ENCODE measurements at regions not wholly inside any gene's neighbourhood (a gene's known extent, or its start where the extent isn't known, plus 50 kb on each side); places are given as distances from the start of the nearest gene placed in this dataset.

DNA sequence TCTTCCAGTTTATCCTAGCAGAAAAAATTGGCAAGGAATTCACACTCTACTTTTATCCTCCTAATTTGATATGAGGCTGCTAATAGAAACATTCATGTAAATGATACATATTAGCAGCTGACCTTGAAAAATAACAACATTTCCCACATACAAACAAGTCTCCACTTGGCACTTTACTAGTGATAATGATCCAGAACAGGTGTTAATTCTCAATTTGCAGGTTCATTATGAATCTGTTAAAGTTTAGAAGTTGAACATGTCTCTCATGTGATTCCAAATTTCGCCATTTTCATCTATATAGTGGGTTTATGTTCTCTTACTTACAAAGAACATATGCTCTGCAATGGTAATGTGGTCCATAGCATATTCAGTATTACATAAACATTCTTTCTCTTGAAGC lies 1396.8 kb upstream of the LRRTM3 start:
- no peak for DNase-seq
- Histone ChIP-seq H3K4me3 (no peak overlapping the region), H3K36me3 (no peaks in the 10 kb centered on the region), H3K27me3 (no peaks in the 10 kb centered on the region), H3K27ac (no peak overlapping the region), H3K9me3 (no peaks in the 10 kb centered on the region), H3K4me1 (no peaks in the 10 kb centered on the region)
- no peak for TF ChIP-seq EP300 (IDR thresholded peaks at IDR 0.05)
- TF ChIP-seq, protein P1, sequence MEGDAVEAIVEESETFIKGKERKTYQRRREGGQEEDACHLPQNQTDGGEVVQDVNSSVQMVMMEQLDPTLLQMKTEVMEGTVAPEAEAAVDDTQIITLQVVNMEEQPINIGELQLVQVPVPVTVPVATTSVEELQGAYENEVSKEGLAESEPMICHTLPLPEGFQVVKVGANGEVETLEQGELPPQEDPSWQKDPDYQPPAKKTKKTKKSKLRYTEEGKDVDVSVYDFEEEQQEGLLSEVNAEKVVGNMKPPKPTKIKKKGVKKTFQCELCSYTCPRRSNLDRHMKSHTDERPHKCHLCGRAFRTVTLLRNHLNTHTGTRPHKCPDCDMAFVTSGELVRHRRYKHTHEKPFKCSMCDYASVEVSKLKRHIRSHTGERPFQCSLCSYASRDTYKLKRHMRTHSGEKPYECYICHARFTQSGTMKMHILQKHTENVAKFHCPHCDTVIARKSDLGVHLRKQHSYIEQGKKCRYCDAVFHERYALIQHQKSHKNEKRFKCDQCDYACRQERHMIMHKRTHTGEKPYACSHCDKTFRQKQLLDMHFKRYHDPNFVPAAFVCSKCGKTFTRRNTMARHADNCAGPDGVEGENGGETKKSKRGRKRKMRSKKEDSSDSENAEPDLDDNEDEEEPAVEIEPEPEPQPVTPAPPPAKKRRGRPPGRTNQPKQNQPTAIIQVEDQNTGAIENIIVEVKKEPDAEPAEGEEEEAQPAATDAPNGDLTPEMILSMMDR (IDR thresholded peaks at IDR 0.05): no peak
- TF ChIP-seq POLR2A (IDR thresholded peaks at IDR 0.05): no peak
- TF ChIP-seq POLR2AphosphoS5 (IDR thresholded peaks at IDR 0.05): no peak
- 72 to 76% methylated on average over 1 of the region's 1 CpG for WGBS, 2 donors
- intact Hi-C loops (cut with DNase I): no loop called here

GRCh38 chr10:65531545-65531944 lies 1394.3 kb upstream of the LRRTM3 start:
- Histone ChIP-seq H3K4me3 (no peak overlapping the region), H3K27me3 (no peaks in the 10 kb centered on the region), H3K27ac (no peak overlapping the region), H3K4me1 (peaks cover 0 to 6% (median 0%) of the 10 kb centered on the region in 4 donors), H3K36me3 (no peaks in the 10 kb centered on the region), H3K9me3 (no peaks in the 10 kb centered on the region)
- TF ChIP-seq, protein P1 (IDR thresholded peaks at IDR 0.05): no peak
- TF ChIP-seq EP300 (IDR thresholded peaks at IDR 0.05) (no peak), POLR2AphosphoS5 (IDR thresholded peaks at IDR 0.05) (no peak)
- DNase-seq: no peak
- WGBS, 2 donors: 89 to 91% methylated on average over 5 of the region's 5 CpGs
- intact Hi-C loops (cut with DNase I): no loop called here

- no peak for DNase-seq
- 69 to 75% methylated on average over 2 of the region's 2 CpGs for WGBS, 2 donors
- no peaks in the 10 kb centered on the region for H3K27me3 ChIP-seq
- H3K9me3 ChIP-seq: no peaks in the 10 kb centered on the region
- intact Hi-C loops (cut with DNase I): no loop called here
- no peak overlapping the region for H3K27ac ChIP-seq
- TF ChIP-seq POLR2AphosphoS5 (IDR thresholded peaks at IDR 0.05): no peak
- TF ChIP-seq, protein P1 (IDR thresholded peaks at IDR 0.05): no peak
- TF ChIP-seq EP300 (IDR thresholded peaks at IDR 0.05): no peak
- no peak for TF ChIP-seq POLR2A (IDR thresholded peaks at IDR 0.05)
- peaks cover 0 to 6% (median 0%) of the 10 kb centered on the region in 4 donors for H3K4me1 ChIP-seq
- H3K4me3 ChIP-seq: no peak overlapping the region
- H3K36me3 ChIP-seq: no peaks in the 10 kb centered on the region
Measured at GRCh38 chr10:65534771-65535170, 1391.1 kb upstream of the LRRTM3 start.

DNA sequence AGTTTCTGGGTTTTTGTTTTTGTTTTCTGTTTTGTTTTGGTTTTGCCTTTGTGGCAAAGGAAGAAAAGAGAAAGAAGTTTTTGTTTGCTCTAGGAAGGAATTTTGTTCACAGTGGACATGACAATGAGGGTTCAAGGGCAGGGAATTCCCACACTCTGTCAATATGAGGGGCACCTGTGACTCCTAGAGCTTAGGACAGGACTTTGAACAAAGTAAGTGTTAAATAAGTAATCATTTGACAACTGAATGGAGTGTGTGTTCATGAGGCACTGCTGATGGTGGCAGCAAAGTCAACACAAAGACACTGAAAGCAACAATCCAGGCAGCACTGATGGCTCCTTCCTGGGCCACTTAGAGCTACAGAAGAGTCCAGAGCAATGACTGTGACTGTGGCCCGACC lies 1381.1 kb upstream of the LRRTM3 start:
- WGBS, 2 donors: 69 to 77% methylated on average over 1 of the region's 1 CpG
- Histone ChIP-seq H3K4me1 (peaks cover 0 to 16% (median 3%) of the 10 kb centered on the region in 4 donors), H3K27me3 (no peaks in the 10 kb centered on the region), H3K36me3 (no peaks in the 10 kb centered on the region), H3K4me3 (no peak overlapping the region), H3K27ac (no peak overlapping the region), H3K9me3 (no peaks in the 10 kb centered on the region)
- DNase-seq: no peak
- no peak for TF ChIP-seq EP300 (IDR thresholded peaks at IDR 0.05)
- TF ChIP-seq, protein P1 (IDR thresholded peaks at IDR 0.05): no peak
- intact Hi-C loops (cut with DNase I): no loop called here

GRCh38 chr10:65548001-65548400 lies 1377.8 kb upstream of the LRRTM3 start:
- WGBS, 2 donors: 71 to 73% methylated on average over 3 of the region's 3 CpGs
- Histone ChIP-seq H3K9me3 (no peaks in the 10 kb centered on the region), H3K27ac (no peak overlapping the region), H3K36me3 (no peaks in the 10 kb centered on the region), H3K4me3 (no peak overlapping the region), H3K27me3 (no peaks in the 10 kb centered on the region), H3K4me1 (peaks cover 0 to 16% (median 3%) of the 10 kb centered on the region in 4 donors)
- DNase-seq: no peak
- intact Hi-C loops (cut with DNase I): no loop called here
- no peak for TF ChIP-seq POLR2AphosphoS5 (IDR thresholded peaks at IDR 0.05)
- TF ChIP-seq, protein P1 (IDR thresholded peaks at IDR 0.05): no peak
- TF ChIP-seq POLR2A (IDR thresholded peaks at IDR 0.05): no peak
- no peak for TF ChIP-seq EP300 (IDR thresholded peaks at IDR 0.05)
